NCI-H345 (cell line): ENCODE measurements at regions not wholly inside any gene's neighbourhood (a gene's known extent, or its start where the extent isn't known, plus 50 kb on each side); places are given as distances from the start of the nearest gene placed in this dataset.
"Not testable (repeated sequence)": the region's sequence is repeated elsewhere in the genome, so short reads cannot be mapped to it uniquely, and the experiment has no call there.

Experiments
- DNase-seq: peaks from one replicate; lab custom pipeline; 2025; lab: John Stamatoyannopoulos, UW

- DNase-seq: no peak
Measured at GRCh38 chr11:71098776-71099175, 153.6 kb downstream of the SHANK2 start.

GRCh38 chr11:71097506-71098240 is 154.7 kb downstream of the SHANK2 start:
- DNase-seq: no peak

DNA sequence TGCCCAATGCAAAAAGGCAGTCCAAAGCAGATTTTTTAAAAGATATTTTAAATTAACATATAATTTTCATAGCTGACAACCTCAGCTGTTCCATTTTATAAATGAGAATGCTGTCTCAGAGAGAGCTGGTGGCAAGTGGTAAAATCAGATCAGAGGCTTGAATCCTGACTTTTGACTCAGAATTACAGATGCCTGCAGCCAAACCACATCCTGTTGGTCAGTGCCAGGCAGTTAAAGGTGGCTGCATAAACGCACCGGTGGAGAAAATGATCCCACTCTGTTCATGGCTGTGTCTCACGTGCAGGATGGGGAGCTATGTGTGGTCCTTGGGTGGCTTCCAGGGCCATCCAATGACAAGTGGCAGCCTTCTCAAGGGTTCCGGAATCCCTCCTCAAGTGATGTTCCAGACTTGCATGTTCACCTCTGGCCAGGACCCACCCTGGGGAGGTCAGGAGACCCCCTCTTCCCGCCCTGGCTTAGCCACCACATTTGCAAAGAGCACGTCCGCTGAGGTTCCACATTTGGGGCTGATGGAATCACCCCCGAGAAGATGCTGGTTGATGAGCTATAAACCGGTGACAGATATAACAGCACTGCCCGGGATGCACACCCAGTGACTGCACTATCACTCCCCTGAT is 155.5 kb downstream of the SHANK2 start:
- DNase-seq: no peak

GRCh38 chr11:71095294-71095850 is 157.0 kb downstream of the SHANK2 start:
- peak; percentile 47 for DNase-seq

- no peak for DNase-seq
Measured at GRCh38 chr11:71094296-71095077, 157.9 kb downstream of the SHANK2 start.

GRCh38 chr11:71093783-71094182 is 158.6 kb downstream of the SHANK2 start:
- no peak for DNase-seq

- DNase-seq: no peak
Measured at GRCh38 chr11:71091506-71092265, 160.7 kb downstream of the SHANK2 start.

DNA sequence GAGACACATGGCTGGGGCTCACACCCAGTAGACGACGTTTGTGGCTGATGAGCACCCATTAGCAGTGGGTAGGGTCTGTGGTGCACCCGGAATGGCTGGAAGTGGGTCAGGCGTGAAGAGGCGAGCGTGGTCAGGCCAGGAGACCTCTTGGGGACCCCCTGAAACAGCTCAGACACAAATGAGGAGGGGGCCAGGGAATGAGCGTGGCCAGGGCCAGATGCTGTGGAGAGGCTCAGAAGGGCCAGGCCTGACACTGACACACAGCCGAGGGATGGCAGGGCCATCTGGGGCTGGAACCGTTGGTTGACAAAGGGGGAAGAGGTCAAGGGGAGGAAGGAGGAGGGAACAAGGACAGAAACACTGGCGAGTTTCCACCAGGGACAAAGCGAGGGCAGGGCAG is 162.8 kb downstream of the SHANK2 start:
- DNase-seq: no peak

- DNase-seq: not testable (repeated sequence)
Measured at GRCh38 chr11:71088314-71089215, 163.8 kb downstream of the SHANK2 start.

GRCh38 chr11:71086687-71087258 is 165.6 kb downstream of the SHANK2 start:
- DNase-seq: peak; percentile 70

DNA sequence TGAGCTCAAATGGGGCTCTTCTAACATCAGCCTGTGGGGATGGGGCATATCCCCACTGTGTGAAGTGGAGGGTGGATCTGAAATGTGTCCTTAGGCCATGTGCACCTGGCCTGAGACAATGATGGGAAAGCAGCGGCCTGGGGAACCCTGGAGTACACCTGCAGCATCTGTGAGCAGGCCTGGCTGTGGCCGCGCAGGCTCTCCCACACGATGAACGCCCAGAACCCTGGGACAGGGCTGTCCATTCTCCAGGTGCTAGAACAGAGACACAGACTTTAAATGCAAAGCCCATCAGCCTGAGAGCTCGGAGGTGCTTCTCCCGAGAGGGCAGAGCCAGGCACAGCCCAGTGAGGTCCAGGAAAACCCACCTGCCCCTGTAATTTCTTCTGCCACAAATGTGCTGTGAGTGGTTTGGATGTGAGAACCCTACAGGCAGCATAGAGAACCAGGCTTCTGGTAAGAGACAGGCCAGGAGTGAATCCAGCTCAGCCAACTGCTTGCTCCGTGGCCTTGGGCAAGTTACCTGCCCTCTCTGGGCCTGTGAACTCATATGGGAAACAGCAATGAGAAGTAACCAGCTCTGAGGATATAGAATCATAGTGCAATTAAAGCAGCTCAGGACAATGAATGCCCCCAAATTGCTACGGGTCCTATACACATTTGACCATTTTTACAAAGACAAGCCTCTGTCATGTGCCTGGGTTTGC is 167.9 kb downstream of the SHANK2 start:
- DNase-seq: no peak

- DNase-seq: no peak
Measured at GRCh38 chr11:71083105-71083504, 169.3 kb downstream of the SHANK2 start.

GRCh38 chr11:71082454-71082853 is 169.9 kb downstream of the SHANK2 start:
- no peak for DNase-seq

- no peak for DNase-seq
Measured at GRCh38 chr11:71081704-71082230, 170.6 kb downstream of the SHANK2 start.

DNA sequence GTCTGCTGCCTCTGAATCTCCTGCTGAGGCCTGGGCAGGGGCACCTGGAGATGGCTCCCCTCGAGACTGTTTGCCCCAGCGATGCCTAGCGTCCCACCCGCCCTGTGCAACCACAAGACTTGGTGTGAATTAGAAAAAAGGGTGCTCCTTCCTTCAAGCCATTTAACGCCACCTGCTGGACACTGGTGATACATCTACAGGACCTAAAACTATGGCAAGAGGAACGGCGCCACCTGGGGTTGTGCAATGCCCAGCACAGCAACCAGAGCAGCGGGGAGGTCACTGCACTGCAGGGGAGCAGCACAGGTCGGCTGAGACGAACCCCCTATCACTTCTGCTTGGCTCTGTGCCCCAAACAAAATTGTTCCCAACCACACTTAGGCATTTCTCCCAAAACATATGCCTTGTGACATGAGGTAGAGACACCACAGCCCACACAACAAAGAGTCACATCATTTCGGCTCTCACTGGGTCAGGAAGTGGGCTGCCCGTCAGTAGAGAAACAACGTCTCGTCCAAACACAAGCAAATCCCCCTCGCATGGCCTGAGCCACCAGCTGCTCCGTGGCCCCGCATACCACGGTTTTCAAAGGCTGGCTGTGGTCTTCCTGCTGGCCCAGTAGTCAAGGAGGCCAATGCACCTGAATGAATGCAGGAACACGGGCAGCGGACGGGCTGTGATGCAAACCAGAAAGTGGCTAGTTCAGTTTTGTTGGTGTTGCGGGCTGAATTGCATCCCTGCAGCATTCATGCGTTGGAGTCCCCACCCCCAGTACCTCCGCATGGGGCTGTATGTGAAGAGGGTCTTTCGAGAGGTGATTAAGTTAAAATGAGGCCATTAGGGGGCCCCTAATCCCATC is 171.9 kb downstream of the SHANK2 start:
- DNase-seq: peak; percentile 88

DNA sequence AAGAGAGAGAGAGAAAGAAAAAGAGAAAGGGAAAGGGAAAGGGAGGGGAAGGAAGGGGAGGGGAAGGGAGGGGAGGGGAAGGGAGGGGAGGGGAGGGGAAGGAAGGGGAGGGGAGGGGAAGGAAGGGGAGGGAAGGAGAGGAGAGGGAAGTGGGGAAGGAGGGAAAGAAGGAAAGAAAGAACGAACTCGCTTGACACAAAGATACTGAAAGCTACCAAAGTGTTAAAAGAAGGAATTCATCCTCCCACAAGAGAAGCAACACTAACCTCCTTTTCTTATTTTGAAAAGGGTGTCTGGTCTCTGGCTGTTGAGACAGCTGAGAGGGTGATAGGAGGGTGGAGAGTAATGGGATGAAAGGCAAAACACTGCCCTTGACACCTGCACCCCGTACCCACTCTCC is 172.6 kb downstream of the SHANK2 start:
- no peak for DNase-seq

GRCh38 chr11:71078482-71078881 is 173.9 kb downstream of the SHANK2 start:
- DNase-seq: no peak

GRCh38 chr11:71076525-71077304 is 175.7 kb downstream of the SHANK2 start:
- DNase-seq: no peak
